ENCODE measurements at regions not wholly inside any gene's neighbourhood (a gene's known extent, or its start where the extent isn't known, plus 50 kb on each side); places are given as distances from the start of the nearest gene placed in this dataset.

DNA sequence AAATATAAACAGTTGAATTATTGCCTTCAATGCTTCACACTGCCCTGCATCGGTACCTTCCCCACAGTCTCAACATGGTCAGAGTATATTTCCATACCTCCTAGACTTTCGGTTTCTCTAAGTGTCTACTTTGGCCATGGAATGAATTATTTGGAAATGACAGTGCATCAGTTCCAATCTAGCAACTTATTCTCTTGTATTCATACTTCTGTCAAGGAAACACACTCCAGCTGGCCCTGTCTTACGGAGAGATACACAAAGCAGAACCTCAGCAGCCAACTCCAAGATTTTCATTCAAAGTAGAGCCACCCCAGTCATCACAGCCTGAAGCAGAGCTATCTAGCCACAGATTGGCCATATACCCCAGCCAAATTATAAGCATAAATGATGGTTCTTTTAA lies 518.4 kb upstream of the UBE2E2 start:
- Mint-ChIP-seq H3K9me3 (ENCODE audit: unreplicated experiment) (no peaks in the 10 kb centered on the region), H3K36me3 (ENCODE audit: low read depth, unreplicated experiment) (no peaks in the 10 kb centered on the region), H3K4me1 (ENCODE audit: unreplicated experiment) (peaks cover 4% of the 10 kb centered on the region), H3K27me3 (ENCODE audit: unreplicated experiment) (peaks cover 2% of the 10 kb centered on the region), H3K4me3 (ENCODE audit: unreplicated experiment) (no peak overlapping the region), H3K27ac (ENCODE audit: unreplicated experiment) (no peak overlapping the region)
- TF ChIP-seq, protein P1, sequence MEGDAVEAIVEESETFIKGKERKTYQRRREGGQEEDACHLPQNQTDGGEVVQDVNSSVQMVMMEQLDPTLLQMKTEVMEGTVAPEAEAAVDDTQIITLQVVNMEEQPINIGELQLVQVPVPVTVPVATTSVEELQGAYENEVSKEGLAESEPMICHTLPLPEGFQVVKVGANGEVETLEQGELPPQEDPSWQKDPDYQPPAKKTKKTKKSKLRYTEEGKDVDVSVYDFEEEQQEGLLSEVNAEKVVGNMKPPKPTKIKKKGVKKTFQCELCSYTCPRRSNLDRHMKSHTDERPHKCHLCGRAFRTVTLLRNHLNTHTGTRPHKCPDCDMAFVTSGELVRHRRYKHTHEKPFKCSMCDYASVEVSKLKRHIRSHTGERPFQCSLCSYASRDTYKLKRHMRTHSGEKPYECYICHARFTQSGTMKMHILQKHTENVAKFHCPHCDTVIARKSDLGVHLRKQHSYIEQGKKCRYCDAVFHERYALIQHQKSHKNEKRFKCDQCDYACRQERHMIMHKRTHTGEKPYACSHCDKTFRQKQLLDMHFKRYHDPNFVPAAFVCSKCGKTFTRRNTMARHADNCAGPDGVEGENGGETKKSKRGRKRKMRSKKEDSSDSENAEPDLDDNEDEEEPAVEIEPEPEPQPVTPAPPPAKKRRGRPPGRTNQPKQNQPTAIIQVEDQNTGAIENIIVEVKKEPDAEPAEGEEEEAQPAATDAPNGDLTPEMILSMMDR (IDR thresholded peaks at IDR 0.05; ENCODE audit: unreplicated experiment) = no peak
- no peak for DNase-seq (ENCODE audit: low spot score)

DNA sequence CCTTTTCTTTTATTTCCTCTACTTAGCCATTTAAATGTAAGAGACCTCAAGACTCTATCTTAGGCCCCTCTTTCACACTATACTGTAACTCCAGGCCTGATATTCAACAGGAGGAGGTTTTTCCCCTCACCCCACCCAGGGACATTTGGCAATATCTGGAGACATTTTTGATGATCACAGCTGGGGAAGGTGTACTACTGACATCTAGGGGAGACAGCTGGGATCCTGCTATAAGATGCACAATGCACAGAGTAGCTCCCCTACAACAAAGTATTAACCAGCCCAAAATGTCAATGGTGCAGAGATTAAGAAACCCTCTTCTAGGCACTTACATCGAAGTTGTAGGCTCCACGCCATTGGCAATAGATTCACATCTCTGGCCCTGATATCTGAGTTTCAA lies 517.5 kb upstream of the UBE2E2 start:
- Mint-ChIP-seq H3K4me3 (ENCODE audit: unreplicated experiment) (no peak overlapping the region), H3K27ac (ENCODE audit: unreplicated experiment) (no peak overlapping the region), H3K36me3 (ENCODE audit: low read depth, unreplicated experiment) (no peaks in the 10 kb centered on the region), H3K4me1 (ENCODE audit: unreplicated experiment) (peaks cover 4% of the 10 kb centered on the region), H3K27me3 (ENCODE audit: unreplicated experiment) (peaks cover 2% of the 10 kb centered on the region), H3K9me3 (ENCODE audit: unreplicated experiment) (no peaks in the 10 kb centered on the region)
- TF ChIP-seq, protein P1 (IDR thresholded peaks at IDR 0.05; ENCODE audit: unreplicated experiment) = no peak
- DNase-seq (ENCODE audit: low spot score) = peak; percentile 15

DNA sequence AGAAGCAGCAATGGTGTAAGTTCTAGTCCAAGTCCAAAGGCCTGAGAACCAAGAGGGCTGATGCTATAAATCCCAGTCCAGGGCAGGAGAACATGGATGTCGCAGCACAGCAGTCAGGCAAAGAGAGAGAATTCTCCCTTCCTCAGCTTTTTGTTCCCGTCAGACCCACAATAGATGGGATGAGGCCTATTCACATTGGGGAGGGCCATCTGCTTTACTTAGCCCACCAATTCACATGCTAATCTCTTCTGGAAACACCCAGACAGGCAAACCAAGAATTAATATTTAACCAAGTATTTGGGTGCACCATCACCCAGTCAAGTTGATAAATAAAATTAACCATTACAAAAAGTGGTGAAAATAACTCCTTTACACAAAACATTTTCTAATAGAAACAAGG lies 511.7 kb upstream of the UBE2E2 start:
- DNase-seq (ENCODE audit: low spot score) = no peak
- Mint-ChIP-seq H3K36me3 (ENCODE audit: low read depth, unreplicated experiment) (no peaks in the 10 kb centered on the region), H3K9me3 (ENCODE audit: unreplicated experiment) (no peaks in the 10 kb centered on the region), H3K4me1 (ENCODE audit: unreplicated experiment) (peaks cover 4% of the 10 kb centered on the region), H3K27ac (ENCODE audit: unreplicated experiment) (no peak overlapping the region), H3K27me3 (ENCODE audit: unreplicated experiment) (no peaks in the 10 kb centered on the region), H3K4me3 (ENCODE audit: unreplicated experiment) (no peak overlapping the region)
- TF ChIP-seq, protein P1 (IDR thresholded peaks at IDR 0.05; ENCODE audit: unreplicated experiment) = no peak

DNA sequence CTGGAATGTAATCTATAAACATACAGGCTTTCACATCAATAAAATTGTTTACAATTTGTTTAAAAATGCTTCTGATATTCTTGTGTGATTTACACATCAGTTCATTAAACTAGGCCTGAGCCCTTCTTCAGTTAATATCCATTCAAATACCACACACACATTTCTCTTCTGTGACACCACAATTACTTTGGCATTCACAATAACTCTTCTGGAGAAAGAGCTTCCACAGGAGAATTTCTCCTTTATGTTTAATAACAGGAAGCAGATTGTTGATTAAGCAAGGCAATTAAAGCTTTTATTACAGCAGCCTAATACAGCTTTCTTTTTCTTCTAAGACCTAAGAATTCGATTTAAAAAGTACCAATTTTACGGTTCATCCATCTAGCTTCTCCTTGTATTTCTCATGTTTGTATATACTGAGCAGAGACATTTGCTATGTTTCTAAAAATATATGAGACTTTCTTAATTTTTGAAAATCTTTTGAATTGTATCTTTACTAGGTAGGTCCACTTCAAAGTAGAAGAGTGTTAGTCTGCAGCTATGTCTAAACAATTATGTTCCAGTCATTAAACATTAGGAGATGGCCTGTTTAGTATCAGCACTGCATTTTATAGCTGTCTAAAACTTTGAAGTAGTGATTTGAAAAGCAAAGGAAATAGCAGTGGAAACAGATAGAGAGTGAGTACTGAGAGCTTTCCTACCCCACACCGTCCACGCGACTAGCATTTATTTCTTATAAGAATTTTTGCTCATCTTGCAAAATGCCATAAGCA lies 511.1 kb upstream of the UBE2E2 start:
- Mint-ChIP-seq H3K27ac (ENCODE audit: unreplicated experiment) (no peak overlapping the region), H3K9me3 (ENCODE audit: unreplicated experiment) (no peaks in the 10 kb centered on the region), H3K4me3 (ENCODE audit: unreplicated experiment) (no peak overlapping the region), H3K4me1 (ENCODE audit: unreplicated experiment) (peaks cover 4% of the 10 kb centered on the region), H3K27me3 (ENCODE audit: unreplicated experiment) (no peaks in the 10 kb centered on the region), H3K36me3 (ENCODE audit: low read depth, unreplicated experiment) (no peaks in the 10 kb centered on the region)
- TF ChIP-seq, protein P1 (IDR thresholded peaks at IDR 0.05; ENCODE audit: unreplicated experiment) = no peak
- DNase-seq (ENCODE audit: low spot score) = no peak

DNA sequence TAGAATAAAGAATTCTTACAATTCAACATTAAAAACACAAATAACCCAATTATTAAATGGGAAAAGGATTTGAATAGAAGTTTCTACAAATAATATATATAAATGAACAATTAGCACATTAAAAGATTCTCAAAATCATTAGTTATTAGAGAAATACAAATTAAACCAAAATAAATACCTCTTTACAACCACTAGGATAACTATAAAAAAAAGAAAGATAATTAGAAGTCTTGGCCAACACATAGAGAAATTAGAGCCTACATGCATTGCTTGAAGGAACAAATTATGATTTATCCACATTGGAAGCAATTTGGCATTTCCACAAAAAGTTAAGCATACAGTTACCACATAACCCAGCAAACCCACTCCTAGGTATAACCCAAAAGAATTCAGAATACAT lies 502.3 kb upstream of the UBE2E2 start:
- Mint-ChIP-seq H3K9me3 (ENCODE audit: unreplicated experiment) (no peaks in the 10 kb centered on the region), H3K36me3 (ENCODE audit: low read depth, unreplicated experiment) (no peaks in the 10 kb centered on the region)

More for the DNA sequence above, 502.3 kb upstream of the UBE2E2 start:
- TF ChIP-seq, protein P1 (IDR thresholded peaks at IDR 0.05; ENCODE audit: unreplicated experiment) = no peak
- peaks cover 1% of the 10 kb centered on the region for H3K27me3 Mint-ChIP-seq (ENCODE audit: unreplicated experiment)
- no peak for DNase-seq (ENCODE audit: low spot score)
- H3K27ac Mint-ChIP-seq (ENCODE audit: unreplicated experiment) = no peak overlapping the region
- no peak overlapping the region for H3K4me3 Mint-ChIP-seq (ENCODE audit: unreplicated experiment)
- no peaks in the 10 kb centered on the region for H3K4me1 Mint-ChIP-seq (ENCODE audit: unreplicated experiment)

Measured in endothelial cell (in vitro differentiated cells).